ENCODE measurements at regions not wholly inside any gene's neighbourhood (a gene's known extent, or its start where the extent isn't known, plus 50 kb on each side); places are given as distances from the start of the nearest gene placed in this dataset.

- DNase-seq = no peak
Measured at GRCh38 chr5:125766706-125767105, 656.5 kb upstream of the GRAMD2B start.

- no peak for DNase-seq
Measured at GRCh38 chr5:125775896-125776295, 647.3 kb upstream of the GRAMD2B start.

GRCh38 chr5:125776656-125777139 is 646.5 kb upstream of the GRAMD2B start:
- DNase-seq = no peak

GRCh38 chr5:125778791-125779190 is 644.4 kb upstream of the GRAMD2B start:
- no peak for DNase-seq

- no peak for DNase-seq
Measured at GRCh38 chr5:125785407-125785806, 637.8 kb upstream of the GRAMD2B start.

- DNase-seq = no peak
Measured at GRCh38 chr5:125786021-125786420, 637.2 kb upstream of the GRAMD2B start.

GRCh38 chr5:125793470-125793869 is 629.7 kb upstream of the GRAMD2B start:
- no peak for DNase-seq

GRCh38 chr5:125794922-125795321 is 628.3 kb upstream of the GRAMD2B start:
- no peak for DNase-seq

- peak; percentile 62 for DNase-seq
Measured at GRCh38 chr5:125798307-125798706, 624.9 kb upstream of the GRAMD2B start.

- no peak for DNase-seq
Measured at GRCh38 chr5:125812651-125813050, 610.6 kb upstream of the GRAMD2B start.

GRCh38 chr5:125813221-125813974 is 609.8 kb upstream of the GRAMD2B start:
- no peak for DNase-seq

GRCh38 chr5:125814119-125814518 is 609.1 kb upstream of the GRAMD2B start:
- DNase-seq = no peak

- DNase-seq = no peak
Measured at GRCh38 chr5:125823572-125823971, 599.6 kb upstream of the GRAMD2B start.

- DNase-seq = no peak
Measured at GRCh38 chr5:125826214-125826613, 597.0 kb upstream of the GRAMD2B start.

GRCh38 chr5:125829349-125829748 is 593.9 kb upstream of the GRAMD2B start:
- DNase-seq = no peak

GRCh38 chr5:125833398-125833797 is 589.8 kb upstream of the GRAMD2B start:
- no peak for DNase-seq

- no peak for DNase-seq
Measured at GRCh38 chr5:125834438-125835115, 588.6 kb upstream of the GRAMD2B start.

- DNase-seq = peak; percentile 67
Measured at GRCh38 chr5:125835293-125836172, 587.7 kb upstream of the GRAMD2B start.

- DNase-seq = no peak
Measured at GRCh38 chr5:125836256-125836655, 587.0 kb upstream of the GRAMD2B start.

GRCh38 chr5:125837866-125838265 is 585.3 kb upstream of the GRAMD2B start:
- DNase-seq = no peak

GRCh38 chr5:125847561-125847960 is 575.6 kb upstream of the GRAMD2B start:
- DNase-seq = no peak

GRCh38 chr5:125848751-125849150 is 574.5 kb upstream of the GRAMD2B start:
- DNase-seq = no peak

Data from renal pelvis (tissue), 1 donor.